ENCODE measurements at regions not wholly inside any gene's neighbourhood (a gene's known extent, or its start where the extent isn't known, plus 50 kb on each side); places are given as distances from the start of the nearest gene placed in this dataset.

DNA sequence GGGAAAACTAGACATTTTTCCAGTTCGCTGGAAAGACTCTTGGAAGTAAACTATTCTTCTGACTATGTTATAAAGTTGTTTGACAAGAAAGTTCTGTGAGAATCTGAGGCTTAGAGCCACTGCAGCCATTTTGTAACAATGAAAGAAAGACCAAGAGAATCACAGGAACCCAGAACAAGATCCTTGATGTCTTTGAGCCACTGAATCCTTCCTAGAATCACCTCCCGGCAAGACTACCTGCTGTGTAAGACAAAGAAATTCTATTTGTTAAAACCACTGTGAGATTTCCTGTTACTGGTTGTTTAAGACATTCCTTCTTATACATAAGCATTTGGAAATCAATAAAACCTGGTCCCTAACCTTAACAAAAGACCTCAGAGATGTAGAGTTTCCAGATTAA, 175.7 kb upstream of the RASGEF1B start:
- TF ChIP-seq, protein P1, sequence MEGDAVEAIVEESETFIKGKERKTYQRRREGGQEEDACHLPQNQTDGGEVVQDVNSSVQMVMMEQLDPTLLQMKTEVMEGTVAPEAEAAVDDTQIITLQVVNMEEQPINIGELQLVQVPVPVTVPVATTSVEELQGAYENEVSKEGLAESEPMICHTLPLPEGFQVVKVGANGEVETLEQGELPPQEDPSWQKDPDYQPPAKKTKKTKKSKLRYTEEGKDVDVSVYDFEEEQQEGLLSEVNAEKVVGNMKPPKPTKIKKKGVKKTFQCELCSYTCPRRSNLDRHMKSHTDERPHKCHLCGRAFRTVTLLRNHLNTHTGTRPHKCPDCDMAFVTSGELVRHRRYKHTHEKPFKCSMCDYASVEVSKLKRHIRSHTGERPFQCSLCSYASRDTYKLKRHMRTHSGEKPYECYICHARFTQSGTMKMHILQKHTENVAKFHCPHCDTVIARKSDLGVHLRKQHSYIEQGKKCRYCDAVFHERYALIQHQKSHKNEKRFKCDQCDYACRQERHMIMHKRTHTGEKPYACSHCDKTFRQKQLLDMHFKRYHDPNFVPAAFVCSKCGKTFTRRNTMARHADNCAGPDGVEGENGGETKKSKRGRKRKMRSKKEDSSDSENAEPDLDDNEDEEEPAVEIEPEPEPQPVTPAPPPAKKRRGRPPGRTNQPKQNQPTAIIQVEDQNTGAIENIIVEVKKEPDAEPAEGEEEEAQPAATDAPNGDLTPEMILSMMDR (IDR thresholded peaks at IDR 0.05 in 8 of 11, conservative IDR thresholded peaks at IDR 0.05 in 3 of 11), result no peak
- TF ChIP-seq POLR2AphosphoS5 (IDR thresholded peaks at IDR 0.05), result no peak

Measured in spleen (tissue), 7 donors.